ENCODE measurements at regions not wholly inside any gene's neighbourhood (a gene's known extent, or its start where the extent isn't known, plus 50 kb on each side); places are given as distances from the start of the nearest gene placed in this dataset.

GRCh38 chr14:104434214-104435076, 145.1 kb upstream of the C14orf180 start:
- Histone ChIP-seq H3K27me3 (ENCODE audit: insufficient read depth, low read depth, low read length) (no peaks in the 10 kb centered on the region), H3K4me2 (ENCODE audit: low read length) (no peak overlapping the region), H4K20me1 (ENCODE audit: insufficient read depth) (no peaks in the 10 kb centered on the region), H3K9me2 (ENCODE audit: insufficient read depth, low read length) (no peaks in the 10 kb centered on the region), H3K79me2 (replicated peaks; ENCODE audit: insufficient read depth, low read length) (no peaks in the 10 kb centered on the region), H3K9ac (ENCODE audit: low read length) (no peak overlapping the region), H3K9me3 (ENCODE audit: low read length) (no peaks in the 10 kb centered on the region), H3K4me3 (ENCODE audit: low read length) (no peak overlapping the region), H3K36me3 (ENCODE audit: insufficient read depth, low read length) (no peaks in the 10 kb centered on the region), H3F3A (ENCODE audit: insufficient read depth, low read length, poor library complexity, severe bottlenecking) (no peaks in the 10 kb centered on the region), H3K27ac (ENCODE audit: low read length) (no peak overlapping the region), H2AFZ (ENCODE audit: low read depth, low read length) (no peak overlapping the region)
- no peak for TF ChIP-seq SMC3 (conservative IDR thresholded peaks at IDR 0.05; ENCODE audit: poor library complexity)
- TF ChIP-seq, protein P1, sequence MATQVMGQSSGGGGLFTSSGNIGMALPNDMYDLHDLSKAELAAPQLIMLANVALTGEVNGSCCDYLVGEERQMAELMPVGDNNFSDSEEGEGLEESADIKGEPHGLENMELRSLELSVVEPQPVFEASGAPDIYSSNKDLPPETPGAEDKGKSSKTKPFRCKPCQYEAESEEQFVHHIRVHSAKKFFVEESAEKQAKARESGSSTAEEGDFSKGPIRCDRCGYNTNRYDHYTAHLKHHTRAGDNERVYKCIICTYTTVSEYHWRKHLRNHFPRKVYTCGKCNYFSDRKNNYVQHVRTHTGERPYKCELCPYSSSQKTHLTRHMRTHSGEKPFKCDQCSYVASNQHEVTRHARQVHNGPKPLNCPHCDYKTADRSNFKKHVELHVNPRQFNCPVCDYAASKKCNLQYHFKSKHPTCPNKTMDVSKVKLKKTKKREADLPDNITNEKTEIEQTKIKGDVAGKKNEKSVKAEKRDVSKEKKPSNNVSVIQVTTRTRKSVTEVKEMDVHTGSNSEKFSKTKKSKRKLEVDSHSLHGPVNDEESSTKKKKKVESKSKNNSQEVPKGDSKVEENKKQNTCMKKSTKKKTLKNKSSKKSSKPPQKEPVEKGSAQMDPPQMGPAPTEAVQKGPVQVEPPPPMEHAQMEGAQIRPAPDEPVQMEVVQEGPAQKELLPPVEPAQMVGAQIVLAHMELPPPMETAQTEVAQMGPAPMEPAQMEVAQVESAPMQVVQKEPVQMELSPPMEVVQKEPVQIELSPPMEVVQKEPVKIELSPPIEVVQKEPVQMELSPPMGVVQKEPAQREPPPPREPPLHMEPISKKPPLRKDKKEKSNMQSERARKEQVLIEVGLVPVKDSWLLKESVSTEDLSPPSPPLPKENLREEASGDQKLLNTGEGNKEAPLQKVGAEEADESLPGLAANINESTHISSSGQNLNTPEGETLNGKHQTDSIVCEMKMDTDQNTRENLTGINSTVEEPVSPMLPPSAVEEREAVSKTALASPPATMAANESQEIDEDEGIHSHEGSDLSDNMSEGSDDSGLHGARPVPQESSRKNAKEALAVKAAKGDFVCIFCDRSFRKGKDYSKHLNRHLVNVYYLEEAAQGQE (IDR thresholded peaks at IDR 0.05; ENCODE audit: borderline replicate concordance): no peak
- TF ChIP-seq RAD21 (conservative IDR thresholded peaks at IDR 0.05): no peak
- TF ChIP-seq CTCF (IDR thresholded peaks at IDR 0.05; ENCODE audit: poor library complexity, severe bottlenecking): no peak
- no peak for TF ChIP-seq EZH2 (IDR thresholded peaks at IDR 0.05; ENCODE audit: borderline replicate concordance, insufficient read depth, low read length, poor library complexity, severe bottlenecking)
- no peak for TF ChIP-seq POLR2AphosphoS5 (IDR thresholded peaks at IDR 0.05)
- no peak for TF ChIP-seq EP300 (conservative IDR thresholded peaks at IDR 0.05; ENCODE audit: poor library complexity, severe bottlenecking)
- TF ChIP-seq TAF1 (IDR thresholded peaks at IDR 0.05; ENCODE audit: low read depth): no peak
- TF ChIP-seq MXI1 (conservative IDR thresholded peaks at IDR 0.05; ENCODE audit: poor library complexity, severe bottlenecking): no peak

DNA sequence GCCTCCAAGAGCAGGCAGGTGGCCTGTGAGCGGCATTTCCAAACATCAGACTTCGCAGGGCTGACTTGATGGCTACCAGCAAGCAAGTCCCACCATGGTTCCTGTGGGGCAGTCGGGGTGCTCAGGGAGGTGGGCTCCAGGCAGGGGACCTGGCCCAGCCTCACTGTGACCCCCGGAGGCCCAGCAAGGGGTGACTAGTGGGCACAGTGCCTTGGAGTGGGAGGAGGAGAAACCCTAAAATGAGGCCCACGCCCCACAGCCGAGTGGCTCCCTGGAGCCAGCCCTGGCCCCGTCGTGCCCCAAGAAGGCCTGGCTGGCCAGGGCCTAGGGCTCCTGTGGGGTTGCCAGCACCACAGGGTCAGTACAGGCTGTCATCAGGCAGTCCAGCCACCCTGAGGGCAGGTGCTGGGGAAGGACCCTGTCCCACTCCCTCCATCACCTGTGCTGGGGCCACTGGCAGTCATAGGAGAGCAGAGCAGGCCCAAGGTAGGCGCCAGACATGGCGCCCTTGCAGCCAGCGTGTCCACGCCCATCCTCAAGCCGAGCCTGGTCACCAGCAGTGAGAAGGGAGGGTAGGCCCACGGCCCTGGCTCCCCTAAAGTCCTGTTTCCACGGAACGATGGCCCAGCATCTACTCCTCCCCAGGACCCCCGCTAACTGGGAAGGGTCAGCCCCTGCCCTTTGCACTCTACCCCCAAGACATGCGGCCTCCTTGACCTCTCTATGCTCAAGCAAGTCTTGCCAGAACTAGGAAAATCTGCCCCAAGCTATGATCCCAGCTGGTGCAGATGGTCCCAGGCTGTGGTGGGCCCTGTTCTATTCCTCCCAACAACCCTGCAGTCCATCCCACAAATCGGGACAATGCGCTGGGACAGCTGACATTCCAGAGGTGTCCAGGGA, 144.2 kb upstream of the C14orf180 start:
- H3K4me2 ChIP-seq (ENCODE audit: low read length): no peak overlapping the region
- H3K36me3 ChIP-seq (ENCODE audit: insufficient read depth, low read length): no peaks in the 10 kb centered on the region
- no peaks in the 10 kb centered on the region for H3K9me2 ChIP-seq (ENCODE audit: insufficient read depth, low read length)
- H3F3A ChIP-seq (ENCODE audit: insufficient read depth, low read length, poor library complexity, severe bottlenecking): no peaks in the 10 kb centered on the region
- H3K9me3 ChIP-seq (ENCODE audit: low read length): no peaks in the 10 kb centered on the region
- H3K27me3 ChIP-seq (ENCODE audit: insufficient read depth, low read depth, low read length): no peaks in the 10 kb centered on the region
- H3K4me3 ChIP-seq (ENCODE audit: low read length): no peak overlapping the region
- H3K79me2 ChIP-seq (replicated peaks; ENCODE audit: insufficient read depth, low read length): no peaks in the 10 kb centered on the region
- no peak overlapping the region for H3K27ac ChIP-seq (ENCODE audit: low read length)
- no peak overlapping the region for H2AFZ ChIP-seq (ENCODE audit: low read depth, low read length)
- TF ChIP-seq EZH2 (IDR thresholded peaks at IDR 0.05; ENCODE audit: borderline replicate concordance, insufficient read depth, low read length, poor library complexity, severe bottlenecking): no peak
- TF ChIP-seq CTCF (IDR thresholded peaks at IDR 0.05; ENCODE audit: poor library complexity, severe bottlenecking): no peak
- no peak for TF ChIP-seq POLR2AphosphoS5 (IDR thresholded peaks at IDR 0.05)
- no peak for TF ChIP-seq EP300 (conservative IDR thresholded peaks at IDR 0.05; ENCODE audit: poor library complexity, severe bottlenecking)
- TF ChIP-seq, protein P1 (IDR thresholded peaks at IDR 0.05; ENCODE audit: borderline replicate concordance): no peak
- no peak overlapping the region for H3K9ac ChIP-seq (ENCODE audit: low read length)
- no peaks in the 10 kb centered on the region for H4K20me1 ChIP-seq (ENCODE audit: insufficient read depth)
